Right lung (tissue), 2 donors: ENCODE measurements at regions not wholly inside any gene's neighbourhood (a gene's known extent, or its start where the extent isn't known, plus 50 kb on each side); places are given as distances from the start of the nearest gene placed in this dataset.
"Not testable (repeated sequence)": the region's sequence is repeated elsewhere in the genome, so short reads cannot be mapped to it uniquely, and the experiment has no call there.

Source experiments
- DNase-seq, 2 donors: peaks; one replicate each; pipeline ENCODE4 v3.0.0-alpha.2; 2013

DNA sequence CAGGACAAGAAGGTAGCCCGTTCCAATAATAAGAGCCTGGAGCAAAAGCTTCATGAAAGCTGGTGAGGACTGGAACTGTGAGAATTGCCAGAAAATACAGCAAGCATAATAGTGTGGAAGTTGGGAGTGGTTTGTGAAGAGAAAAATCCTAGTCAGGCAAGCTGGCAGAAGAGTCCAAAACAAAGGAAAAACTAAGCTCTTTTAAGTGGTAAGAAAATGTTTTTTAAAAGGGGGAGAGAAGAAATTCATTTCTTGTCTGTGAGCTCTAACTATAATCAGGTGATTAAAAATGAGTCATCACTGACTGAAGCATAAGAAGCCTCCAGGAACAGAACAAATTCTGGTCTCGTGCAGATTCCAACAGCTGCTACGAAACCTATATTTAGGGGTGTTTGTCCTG, 102.6 kb downstream of the CAAP1 start:
- no peak for DNase-seq

DNA sequence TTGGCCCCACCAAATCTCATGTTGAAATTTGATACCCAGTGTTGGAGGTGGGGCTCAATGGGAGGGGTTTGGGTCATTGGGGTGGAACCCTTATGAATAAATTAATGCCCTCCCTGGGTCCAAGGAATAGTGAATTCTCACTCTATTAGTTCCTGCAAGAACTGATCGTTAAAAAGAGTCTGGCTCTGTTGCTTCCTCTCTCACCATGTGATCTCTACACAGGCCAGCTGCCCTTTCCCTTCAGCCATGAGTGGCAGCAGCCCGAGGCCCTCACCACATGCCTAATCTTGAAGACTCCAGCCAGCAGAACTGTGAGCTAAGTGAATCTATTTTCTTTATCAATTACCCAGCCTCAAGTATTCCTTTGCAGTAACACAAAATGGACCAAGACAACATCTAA, 106.0 kb downstream of the CAAP1 start:
- DNase-seq = no peak

DNA sequence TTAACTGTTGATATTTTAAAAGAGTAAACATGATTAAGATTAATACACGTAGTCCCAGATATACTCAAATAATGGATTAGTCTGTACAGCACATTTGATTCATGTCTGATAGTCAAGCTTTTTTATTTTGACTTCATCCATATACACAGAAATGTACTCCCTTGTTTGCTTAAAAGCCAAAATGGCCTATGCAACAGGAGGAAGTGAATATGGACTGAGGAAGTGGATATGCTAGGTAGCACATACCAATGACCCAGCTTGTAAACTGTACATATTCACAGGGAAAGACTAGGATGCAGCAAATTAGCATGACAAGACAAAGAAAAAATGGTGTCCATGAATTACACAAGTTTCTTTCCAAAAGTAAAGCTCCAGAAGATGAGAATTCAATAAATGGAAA, 109.7 kb downstream of the CAAP1 start:
- DNase-seq = no peak

DNA sequence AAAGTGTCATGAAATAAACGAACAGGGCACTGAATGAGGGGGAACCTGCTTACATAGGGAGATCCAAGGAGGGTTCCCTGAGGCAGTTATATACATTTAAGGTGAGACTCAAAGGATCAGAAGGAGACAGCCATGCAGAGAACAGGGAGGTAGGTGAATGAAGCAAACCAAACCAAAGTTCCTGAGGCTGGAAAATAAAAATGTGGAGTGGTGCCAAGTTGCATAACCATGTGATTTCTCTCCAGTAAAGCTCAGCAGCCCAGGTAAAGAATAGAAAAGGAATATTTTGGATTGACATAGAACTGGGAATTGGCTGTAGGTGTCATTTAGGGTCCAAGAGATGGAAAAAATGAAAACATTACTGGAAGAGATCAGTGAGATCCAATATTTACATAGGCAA, 110.7 kb downstream of the CAAP1 start:
- no peak for DNase-seq

DNA sequence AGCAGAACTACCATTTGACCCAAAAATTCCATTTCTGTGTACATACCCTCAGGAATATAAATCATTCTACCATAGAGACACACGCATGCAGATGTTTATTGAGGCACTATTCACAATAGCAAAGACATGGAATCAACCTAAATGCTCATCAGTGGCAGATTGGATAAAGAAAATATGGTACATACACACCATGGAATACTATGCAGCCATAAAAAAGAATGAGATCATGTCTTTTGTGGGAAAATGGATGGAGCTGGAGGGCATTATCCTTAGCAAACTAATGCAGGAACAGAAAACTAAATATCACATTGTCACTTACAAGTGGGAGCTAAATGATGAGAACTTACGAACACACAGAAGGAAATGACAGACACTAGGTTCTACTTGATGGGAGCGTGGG, 112.3 kb downstream of the CAAP1 start:
- not testable (repeated sequence) for DNase-seq

DNA sequence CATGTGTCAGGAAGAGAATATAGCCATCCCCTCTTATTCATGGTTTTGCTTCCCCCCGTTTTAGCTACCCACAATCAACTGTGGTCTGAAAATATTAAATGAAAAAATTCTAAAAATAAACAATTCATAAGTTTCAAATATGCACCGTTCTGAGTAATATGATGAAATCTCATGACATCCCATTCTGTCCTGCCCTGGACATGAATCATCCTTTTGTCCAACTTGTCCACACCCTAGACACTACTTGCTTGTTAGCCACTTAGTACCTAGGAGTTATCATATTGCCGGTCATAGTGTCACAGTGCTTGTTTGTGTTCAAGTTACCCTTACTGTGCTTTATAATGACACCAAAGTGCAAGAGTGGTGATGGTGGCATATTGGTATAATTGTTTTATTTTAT, 113.5 kb downstream of the CAAP1 start:
- no peak for DNase-seq

DNA sequence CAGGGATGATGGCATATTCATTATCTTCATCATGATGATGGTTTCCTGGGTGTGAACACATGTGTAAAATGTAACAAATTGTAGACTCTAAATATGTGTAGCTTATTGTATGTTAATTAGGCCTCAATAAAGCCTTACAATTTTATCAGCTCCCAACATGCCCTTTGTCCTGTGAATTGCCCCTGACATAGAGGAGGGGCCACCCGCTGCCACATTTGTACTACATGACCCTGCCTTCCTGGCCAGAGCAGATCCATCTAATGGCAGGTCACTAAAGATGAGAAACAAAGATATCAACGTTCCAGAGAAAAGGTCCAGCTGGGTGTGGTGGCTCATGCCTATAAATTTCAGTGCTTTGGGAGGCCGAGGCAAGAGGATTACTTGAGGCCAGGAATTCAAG, 117.2 kb downstream of the CAAP1 start:
- DNase-seq = no peak

DNA sequence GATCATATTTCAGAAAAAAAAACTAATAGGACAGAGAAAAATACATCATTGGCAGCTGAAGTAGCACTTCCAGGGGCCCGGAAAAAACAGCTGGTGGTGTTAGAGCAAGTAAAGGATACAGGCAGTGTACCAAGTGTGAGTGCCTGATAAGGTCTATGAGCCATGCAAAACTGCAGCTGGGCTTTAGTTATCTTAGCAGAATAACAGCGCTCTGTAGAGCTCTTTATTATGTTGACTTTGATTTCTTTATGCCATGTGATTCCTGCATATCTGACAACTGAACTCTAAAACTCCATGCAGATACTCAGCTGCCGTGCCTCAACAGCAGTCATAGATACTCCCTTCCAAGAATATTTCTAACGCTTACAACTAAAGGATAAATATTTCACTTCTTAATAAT, 119.5 kb downstream of the CAAP1 start:
- no peak for DNase-seq

DNA sequence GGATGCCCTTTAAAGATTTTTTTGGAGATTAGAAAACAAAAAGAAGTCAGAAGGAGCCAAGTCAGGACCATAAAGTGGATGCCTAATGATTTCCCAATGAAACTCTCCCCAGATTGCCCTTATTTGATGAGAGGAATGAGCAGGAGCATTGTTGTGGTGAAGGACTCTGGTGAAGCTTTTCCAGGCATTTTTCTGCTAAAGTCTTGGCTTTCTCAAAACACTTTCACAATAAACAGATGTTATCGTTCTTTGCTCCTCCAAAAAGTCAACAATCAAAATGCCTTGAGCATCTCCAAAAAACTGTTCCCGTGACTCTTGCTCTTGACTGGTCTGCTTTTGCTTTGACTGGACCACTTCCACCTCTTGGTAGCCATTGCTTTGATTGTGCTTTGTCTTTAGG, 121.8 kb downstream of the CAAP1 start:
- DNase-seq = no peak

DNA sequence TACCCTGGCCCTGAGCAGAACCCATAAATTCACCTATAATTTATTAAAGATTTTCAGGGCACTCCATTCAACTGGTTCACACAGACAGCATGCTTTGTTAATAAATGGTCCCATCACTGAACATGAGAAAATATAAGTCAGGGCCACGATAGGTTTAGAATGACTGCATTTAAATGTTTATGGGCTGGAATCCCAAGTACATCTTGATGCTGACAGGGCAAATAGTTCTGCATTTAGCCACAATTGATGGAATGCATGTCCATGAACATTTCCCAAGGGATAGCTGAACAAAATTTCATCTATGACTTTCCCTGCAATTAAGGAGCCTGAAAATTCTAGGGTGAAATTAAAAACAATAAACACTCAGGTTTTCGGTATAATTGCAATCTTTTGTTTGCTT, 124.5 kb downstream of the CAAP1 start:
- no peak for DNase-seq

DNA sequence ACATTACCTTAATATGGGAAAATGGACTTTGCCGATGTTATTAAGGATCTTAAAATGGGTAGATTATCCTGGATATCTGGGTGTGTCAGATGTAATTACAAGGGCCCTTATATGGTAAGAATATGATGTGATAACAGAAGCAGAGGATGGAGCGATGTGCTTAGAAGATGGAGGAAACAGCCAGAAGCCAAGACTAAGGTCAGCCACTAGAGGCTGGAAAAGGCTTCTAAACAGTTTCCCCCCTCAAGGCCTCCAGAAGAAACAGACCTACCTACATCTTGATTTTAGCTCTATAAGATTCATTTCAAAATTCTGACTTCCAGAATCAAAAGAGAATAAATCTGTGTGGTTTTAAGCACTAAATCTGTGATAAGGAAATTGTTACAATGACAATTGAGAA, 131.9 kb downstream of the CAAP1 start:
- DNase-seq = no peak

DNA sequence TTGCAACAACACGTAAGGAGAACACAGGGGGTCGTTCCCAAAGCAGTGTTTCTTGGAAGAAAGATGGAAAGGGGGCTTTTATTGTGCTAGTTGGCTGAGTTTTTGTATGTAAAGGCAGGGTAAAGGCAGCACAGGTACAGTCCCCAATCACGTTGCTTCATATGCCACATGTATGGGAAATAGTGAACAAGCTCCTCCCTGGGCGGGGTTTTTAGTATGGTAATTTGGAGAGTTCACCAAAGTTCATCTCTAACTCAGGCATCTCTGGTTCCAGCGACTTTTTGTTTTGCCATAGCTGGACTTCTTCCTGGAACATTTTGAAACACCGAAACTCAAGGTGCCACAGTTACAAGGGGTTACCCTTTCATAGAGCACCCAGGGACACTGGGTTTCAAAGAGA, 133.9 kb downstream of the CAAP1 start:
- no peak for DNase-seq

DNA sequence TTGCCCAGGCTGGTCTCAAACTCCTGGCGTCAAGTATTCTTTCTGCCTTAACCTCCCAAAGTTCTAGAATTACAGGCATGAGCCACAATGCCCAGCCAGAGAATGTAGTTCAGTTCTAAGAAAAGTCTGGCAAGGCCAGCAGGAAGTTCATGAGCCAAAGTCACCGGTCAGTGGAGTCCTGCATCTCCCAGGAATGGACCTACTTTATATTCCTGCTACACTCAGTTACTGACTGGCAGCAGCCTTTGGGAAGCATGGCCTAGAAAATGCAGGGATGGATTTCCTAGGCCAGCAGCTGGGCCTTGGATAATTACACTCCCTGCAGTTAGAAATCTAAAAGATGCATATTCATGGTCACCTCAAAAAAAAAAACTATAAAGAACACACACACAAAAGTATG, 135.7 kb downstream of the CAAP1 start:
- DNase-seq = no peak

DNA sequence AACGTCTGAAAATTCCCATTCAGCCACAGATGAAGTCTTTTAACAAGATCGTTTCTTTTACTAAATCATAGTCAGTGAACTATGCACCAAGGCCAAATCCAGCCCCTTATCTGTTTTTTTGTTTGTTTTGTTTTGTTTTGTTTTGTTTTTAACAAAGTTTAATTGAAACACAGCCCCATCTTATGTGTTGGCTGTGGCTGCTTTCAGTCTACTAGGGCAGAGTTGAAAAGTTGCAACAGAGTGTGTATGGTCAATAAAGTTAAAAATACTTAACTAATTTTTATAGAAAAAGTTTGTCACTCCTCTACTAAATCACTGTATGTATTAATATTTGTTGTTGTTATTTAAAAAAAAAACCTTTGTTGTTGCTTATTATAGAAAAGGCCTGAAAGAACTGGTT, 137.1 kb downstream of the CAAP1 start:
- DNase-seq = no peak

DNA sequence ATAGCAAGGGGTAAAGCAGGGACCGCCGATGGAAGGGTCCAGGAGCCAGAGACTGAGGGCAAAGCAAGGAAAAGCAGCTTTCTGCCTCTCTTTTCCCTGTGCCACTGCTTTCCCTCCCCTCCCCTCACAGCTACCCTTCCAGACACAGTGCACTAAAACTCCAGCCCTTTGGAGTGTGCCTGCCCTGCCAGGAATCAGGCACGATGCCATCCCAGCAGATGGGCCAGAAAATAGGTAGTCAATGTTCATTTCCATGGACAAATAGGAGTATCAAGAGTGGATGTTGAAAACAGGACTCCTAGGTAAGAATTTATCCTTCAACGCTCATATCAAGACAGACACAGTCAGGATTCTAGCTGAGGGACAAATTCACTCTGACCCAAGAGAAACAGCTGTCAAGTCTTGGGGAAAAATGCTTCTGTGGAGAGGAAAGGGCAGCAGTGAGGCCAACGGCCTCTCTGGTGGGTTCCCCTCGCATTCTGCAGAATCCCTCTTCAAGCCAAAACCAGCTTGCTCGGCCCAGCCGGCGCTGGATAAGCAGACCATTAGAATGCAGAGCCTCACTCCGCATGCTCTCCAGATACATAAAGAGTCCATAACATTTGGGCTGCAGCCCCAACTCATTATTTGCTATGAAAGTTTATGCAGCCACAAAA, 138.0 kb downstream of the CAAP1 start:
- no peak for DNase-seq

DNA sequence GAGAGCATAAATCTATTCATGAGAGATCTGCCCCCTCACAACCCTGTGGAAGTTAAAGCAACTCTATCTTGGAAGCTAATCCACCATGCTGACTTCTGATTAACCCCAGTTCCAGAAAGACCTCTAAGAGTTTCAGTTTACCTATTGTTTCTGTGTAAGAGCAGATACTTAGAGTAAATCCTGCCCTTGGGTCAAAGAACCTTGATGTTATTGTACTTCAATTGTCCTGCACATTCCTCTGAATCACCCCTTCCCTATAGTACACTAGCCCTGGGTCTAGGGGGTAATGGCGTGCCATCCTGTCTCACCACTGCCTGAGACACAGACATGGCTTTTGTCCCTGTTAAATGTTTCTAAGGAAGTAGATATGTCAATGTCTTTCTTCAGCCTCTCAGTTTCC, 138.6 kb downstream of the CAAP1 start:
- DNase-seq = no peak

DNA sequence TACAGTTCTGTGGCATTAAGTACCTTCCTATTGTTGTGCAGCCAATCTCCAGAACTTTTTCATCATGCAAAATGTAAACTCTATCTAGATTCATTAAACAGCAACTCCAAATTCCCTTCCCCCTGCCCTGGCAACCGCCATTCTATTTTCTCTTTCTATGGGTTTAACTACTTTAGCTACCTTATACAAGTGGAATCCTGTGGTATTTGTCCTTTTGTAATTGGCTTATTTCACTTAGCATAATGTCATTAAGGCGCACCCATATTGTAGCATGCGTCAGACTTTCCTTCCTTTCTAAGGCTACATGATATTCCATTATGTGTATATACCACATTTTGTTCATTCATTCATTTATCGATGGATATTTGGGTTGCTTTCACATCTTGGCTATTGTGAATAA, 142.4 kb downstream of the CAAP1 start:
- no peak for DNase-seq

DNA sequence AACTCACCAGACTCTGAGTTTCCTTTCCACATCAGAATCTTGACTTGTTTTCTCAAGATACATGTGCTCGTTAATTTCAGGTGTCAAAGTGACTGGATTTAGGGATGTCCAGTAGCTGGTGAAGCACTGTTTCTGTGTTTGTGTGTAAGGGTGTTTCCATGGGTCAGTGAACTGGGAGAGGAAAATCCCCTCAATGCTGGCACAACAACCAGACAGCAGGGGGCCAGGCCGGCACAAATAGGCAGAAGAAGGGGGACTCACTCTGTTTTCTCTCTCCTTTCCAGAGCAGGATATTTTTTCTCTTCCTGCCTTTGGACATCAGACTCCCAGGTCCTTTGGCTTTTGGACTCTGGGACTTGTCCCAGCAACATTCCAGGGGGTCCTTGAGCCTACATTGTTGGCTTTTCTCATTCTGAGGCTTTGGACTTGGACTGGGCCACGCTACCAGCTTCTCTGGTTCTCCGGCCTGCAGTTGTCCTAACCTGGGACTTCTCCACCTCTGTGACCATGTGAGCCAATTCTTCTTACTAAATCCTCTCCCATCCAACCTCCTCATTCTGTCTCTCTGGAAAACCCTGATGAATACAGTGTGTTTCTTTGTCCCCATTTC, 144.0 kb downstream of the CAAP1 start:
- DNase-seq = no peak

DNA sequence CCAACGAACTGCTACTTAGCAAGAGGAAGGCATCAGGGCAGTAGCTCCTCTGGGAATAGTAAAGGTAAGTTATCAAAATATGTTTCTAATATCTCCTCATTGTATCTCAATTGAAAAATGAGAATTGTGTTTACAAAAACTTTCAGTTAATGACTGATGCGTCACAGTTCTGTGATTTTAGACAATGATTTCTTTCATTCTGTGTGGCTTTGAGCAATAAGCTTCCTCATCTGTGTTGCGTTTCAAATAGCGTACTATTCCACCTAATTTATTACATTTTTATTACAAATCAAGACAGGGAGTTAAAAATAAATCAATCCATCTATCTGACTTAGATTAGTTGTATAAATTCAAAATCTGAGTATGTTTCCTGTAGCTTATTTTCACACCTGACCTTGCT, 145.0 kb downstream of the CAAP1 start:
- no peak for DNase-seq

DNA sequence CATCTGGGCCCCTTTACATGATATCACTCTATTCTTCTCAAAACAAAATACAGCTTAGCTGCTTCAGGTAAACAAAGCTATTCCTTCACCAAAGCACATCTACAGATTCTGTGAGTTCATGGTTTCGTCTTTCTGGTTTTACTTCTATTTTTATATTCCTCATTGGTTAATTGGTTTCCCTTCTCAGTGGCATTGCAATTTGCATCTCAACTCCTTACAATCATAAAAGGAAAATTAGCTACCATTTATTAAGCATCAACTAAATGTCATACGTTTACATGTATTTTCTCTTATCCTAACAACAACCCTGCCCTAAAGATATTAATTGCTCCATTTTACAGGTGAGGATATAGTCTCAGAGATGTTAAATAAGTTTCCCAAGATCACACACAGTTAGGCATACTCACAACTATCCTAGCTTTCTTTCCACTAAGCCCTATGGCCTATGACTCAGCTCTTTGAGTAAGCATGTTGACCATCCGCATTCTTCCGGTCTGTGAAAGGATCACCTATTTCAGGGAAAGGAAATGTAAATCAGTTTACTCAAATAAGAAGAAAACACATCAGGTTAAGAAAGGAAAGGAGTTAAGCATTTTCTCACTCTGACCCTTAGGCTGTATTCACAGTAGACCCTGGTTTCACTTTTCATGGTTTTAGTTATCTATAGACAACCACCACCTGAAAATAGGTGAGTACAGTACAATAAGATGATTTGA, 146.1 kb downstream of the CAAP1 start:
- DNase-seq = no peak

DNA sequence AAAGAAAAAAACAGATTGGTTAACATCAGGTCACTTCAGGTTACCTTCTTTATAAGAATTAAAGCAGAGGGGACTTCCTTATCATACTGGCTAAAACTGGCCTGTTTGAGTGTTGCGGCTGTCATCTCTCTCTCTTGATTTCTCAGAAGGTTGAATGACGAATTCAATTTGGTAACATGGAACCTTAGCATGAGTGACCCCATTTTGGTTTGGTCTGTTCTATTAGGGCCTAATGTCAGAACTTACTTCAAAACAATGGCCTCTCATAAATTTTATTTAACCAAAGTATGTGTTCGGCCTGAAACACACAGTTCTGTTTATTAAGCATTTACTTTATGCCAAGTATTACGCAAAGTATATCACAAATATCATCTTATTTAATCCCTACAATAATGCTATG, 147.5 kb downstream of the CAAP1 start:
- DNase-seq = no peak

DNA sequence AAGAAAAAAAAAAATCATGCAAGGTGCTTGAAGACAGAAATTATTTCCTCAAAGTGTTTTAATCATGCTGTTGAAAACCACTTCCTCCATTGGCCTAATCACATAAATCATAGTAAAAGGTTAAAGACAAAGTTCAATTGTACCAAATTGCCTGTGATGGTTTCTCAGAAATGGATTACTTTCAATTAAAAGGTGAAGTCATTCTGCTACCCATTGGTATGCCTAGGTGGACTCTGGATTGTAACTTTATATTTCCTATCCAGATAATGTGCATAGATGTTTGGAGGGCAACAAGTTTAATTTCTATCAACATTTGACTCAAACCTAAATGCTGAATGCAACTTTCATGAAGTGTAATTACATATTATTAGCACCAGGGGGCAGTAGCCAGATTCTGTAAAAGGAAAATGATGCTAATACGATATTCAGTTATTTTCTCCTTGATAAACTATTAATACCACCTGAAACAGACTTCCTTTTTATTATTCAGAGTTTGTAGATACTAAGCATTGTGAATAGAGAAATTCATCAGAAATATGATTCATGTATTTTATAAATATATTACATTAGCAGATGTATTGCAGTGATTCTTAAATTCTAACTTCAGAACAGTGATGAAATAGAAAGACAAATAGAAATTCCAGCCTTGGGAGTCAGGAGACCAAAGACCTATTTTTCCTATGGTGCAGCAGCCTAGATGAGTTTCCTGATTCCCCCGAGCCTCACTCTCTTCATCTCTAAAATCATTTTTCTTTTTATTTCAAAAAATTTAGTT, 148.2 kb downstream of the CAAP1 start:
- DNase-seq = peak in 1 of 2 donors; percentile 9
